Activated T-cell treated with anti-CD3 and anti-CD28 coated beads, Interleukin-2, amount 50 U/mL, for 24 hours (primary cell): ENCODE measurements at regions not wholly inside any gene's neighbourhood (a gene's known extent, or its start where the extent isn't known, plus 50 kb on each side); places are given as distances from the start of the nearest gene placed in this dataset.

Experiments
- DNase-seq: peaks from one replicate; pipeline ENCODE4 v3.0.0-alpha.2; 2020
- H3K27ac Mint-ChIP-seq: 2 replicates; pipeline ENCODE4 v1.8.0; 2020; ENCODE audit warnings: mild to moderate bottlenecking, mixed read lengths
- H3K27me3 Mint-ChIP-seq: 2 replicates; pipeline ENCODE4 v1.8.0; 2020; ENCODE audit warnings: mixed read lengths
- H3K36me3 Mint-ChIP-seq: 2 replicates; pipeline ENCODE4 v1.8.0; 2020; ENCODE audit warnings: low read depth, mixed read lengths
- H3K4me1 Mint-ChIP-seq: 2 replicates; pipeline ENCODE4 v1.8.0; 2020; ENCODE audit warnings: low read depth, mixed read lengths
- H3K4me3 Mint-ChIP-seq: 2 replicates; pipeline ENCODE4 v1.8.0; 2020; ENCODE audit warnings: mild to moderate bottlenecking, moderate library complexity, mixed read lengths
- H3K9me3 Mint-ChIP-seq: 2 replicates; pipeline ENCODE4 v1.8.0; 2020; ENCODE audit warnings: mixed read lengths

- H3K36me3 Mint-ChIP-seq, result peaks cover 12% of the 10 kb centered on the region
- peaks cover 53% of the 10 kb centered on the region for H3K4me1 Mint-ChIP-seq
- DNase-seq, result no peak
- no peaks in the 10 kb centered on the region for H3K27me3 Mint-ChIP-seq
- H3K4me3 Mint-ChIP-seq, result no peak overlapping the region
- peak overlapping the region; percentile 90 for H3K27ac Mint-ChIP-seq
- H3K9me3 Mint-ChIP-seq, result no peaks in the 10 kb centered on the region
Observed at GRCh38 chr14:65334765-65335410, 77.6 kb upstream of the FUT8 start.

GRCh38 chr14:65335411-65335947 is 77.1 kb upstream of the FUT8 start:
- Mint-ChIP-seq H3K9me3 (no peaks in the 10 kb centered on the region), H3K27ac (peak overlapping the region; percentile 90), H3K4me3 (peak overlapping the region; percentile 19), H3K27me3 (no peaks in the 10 kb centered on the region), H3K4me1 (peaks cover 56% of the 10 kb centered on the region), H3K36me3 (peaks cover 14% of the 10 kb centered on the region)
- DNase-seq, result no peak

GRCh38 chr14:65336191-65336591 is 76.3 kb upstream of the FUT8 start:
- Mint-ChIP-seq H3K4me3 (peak overlapping the region; percentile 78), H3K27me3 (no peaks in the 10 kb centered on the region), H3K36me3 (peaks cover 16% of the 10 kb centered on the region), H3K4me1 (peaks cover 56% of the 10 kb centered on the region), H3K9me3 (no peaks in the 10 kb centered on the region), H3K27ac (peak overlapping the region; percentile 94)
- peak; percentile 68 for DNase-seq

GRCh38 chr14:65339866-65340265 is 72.7 kb upstream of the FUT8 start:
- Mint-ChIP-seq H3K4me1 (peaks cover 49% of the 10 kb centered on the region), H3K36me3 (peaks cover 30% of the 10 kb centered on the region), H3K27me3 (no peaks in the 10 kb centered on the region), H3K27ac (peak overlapping the region; percentile 42), H3K9me3 (no peaks in the 10 kb centered on the region), H3K4me3 (peak overlapping the region; percentile 78)
- DNase-seq, result no peak

- H3K4me1 Mint-ChIP-seq, result peaks cover 29% of the 10 kb centered on the region
- DNase-seq, result no peak
- no peak overlapping the region for H3K4me3 Mint-ChIP-seq
- no peaks in the 10 kb centered on the region for H3K27me3 Mint-ChIP-seq
- no peak overlapping the region for H3K27ac Mint-ChIP-seq
- no peaks in the 10 kb centered on the region for H3K9me3 Mint-ChIP-seq
- peaks cover 39% of the 10 kb centered on the region for H3K36me3 Mint-ChIP-seq
Observed at GRCh38 chr14:65344011-65344410, 68.5 kb upstream of the FUT8 start.

- Mint-ChIP-seq H3K4me3 (no peak overlapping the region), H3K27me3 (no peaks in the 10 kb centered on the region), H3K4me1 (peaks cover 22% of the 10 kb centered on the region), H3K27ac (no peak overlapping the region), H3K9me3 (no peaks in the 10 kb centered on the region), H3K36me3 (peaks cover 44% of the 10 kb centered on the region)
- DNase-seq, result no peak
Observed at GRCh38 chr14:65345266-65345665, 67.3 kb upstream of the FUT8 start.

- no peaks in the 10 kb centered on the region for H3K27me3 Mint-ChIP-seq
- H3K4me1 Mint-ChIP-seq, result peaks cover 22% of the 10 kb centered on the region
- DNase-seq, result no peak
- H3K4me3 Mint-ChIP-seq, result no peak overlapping the region
- peaks cover 45% of the 10 kb centered on the region for H3K36me3 Mint-ChIP-seq
- H3K27ac Mint-ChIP-seq, result no peak overlapping the region
- no peaks in the 10 kb centered on the region for H3K9me3 Mint-ChIP-seq
Observed at GRCh38 chr14:65346474-65346873, 66.1 kb upstream of the FUT8 start.

GRCh38 chr14:65346895-65347294 is 65.6 kb upstream of the FUT8 start:
- no peaks in the 10 kb centered on the region for H3K27me3 Mint-ChIP-seq
- H3K4me1 Mint-ChIP-seq, result peaks cover 23% of the 10 kb centered on the region
- H3K9me3 Mint-ChIP-seq, result no peaks in the 10 kb centered on the region
- DNase-seq, result no peak
- H3K36me3 Mint-ChIP-seq, result peaks cover 48% of the 10 kb centered on the region
- H3K4me3 Mint-ChIP-seq, result no peak overlapping the region
- H3K27ac Mint-ChIP-seq, result no peak overlapping the region

- DNase-seq, result no peak
- Mint-ChIP-seq H3K36me3 (peaks cover 45% of the 10 kb centered on the region), H3K4me1 (peaks cover 22% of the 10 kb centered on the region), H3K9me3 (no peaks in the 10 kb centered on the region), H3K27ac (peak overlapping the region; percentile 20), H3K4me3 (no peak overlapping the region), H3K27me3 (no peaks in the 10 kb centered on the region)
Observed at GRCh38 chr14:65348137-65348536, 64.4 kb upstream of the FUT8 start.

- peaks cover 22% of the 10 kb centered on the region for H3K4me1 Mint-ChIP-seq
Observed at GRCh38 chr14:65349100-65349499, 63.4 kb upstream of the FUT8 start.

GRCh38 chr14:65351493-65352194 is 60.9 kb upstream of the FUT8 start:
- Mint-ChIP-seq H3K9me3 (no peaks in the 10 kb centered on the region), H3K4me1 (peaks cover 27% of the 10 kb centered on the region), H3K4me3 (no peak overlapping the region), H3K36me3 (peaks cover 55% of the 10 kb centered on the region), H3K27me3 (no peaks in the 10 kb centered on the region), H3K27ac (no peak overlapping the region)
- no peak for DNase-seq

More at GRCh38 chr14:65349100-65349499, 63.4 kb upstream of the FUT8 start:
- Mint-ChIP-seq H3K36me3 (peaks cover 49% of the 10 kb centered on the region), H3K9me3 (no peaks in the 10 kb centered on the region), H3K4me3 (no peak overlapping the region), H3K27ac (no peak overlapping the region), H3K27me3 (no peaks in the 10 kb centered on the region)
- no peak for DNase-seq

GRCh38 chr14:65352964-65353530 is 59.5 kb upstream of the FUT8 start:
- Mint-ChIP-seq H3K36me3 (peaks cover 51% of the 10 kb centered on the region), H3K4me1 (peaks cover 36% of the 10 kb centered on the region)
- DNase-seq, result no peak

GRCh38 chr14:65354131-65354530 is 58.4 kb upstream of the FUT8 start:
- no peaks in the 10 kb centered on the region for H3K27me3 Mint-ChIP-seq
- H3K36me3 Mint-ChIP-seq, result peaks cover 48% of the 10 kb centered on the region
- no peaks in the 10 kb centered on the region for H3K9me3 Mint-ChIP-seq
- no peak for DNase-seq
- H3K4me1 Mint-ChIP-seq, result peaks cover 42% of the 10 kb centered on the region
- H3K4me3 Mint-ChIP-seq, result no peak overlapping the region
- no peak overlapping the region for H3K27ac Mint-ChIP-seq

More at GRCh38 chr14:65352964-65353530, 59.5 kb upstream of the FUT8 start:
- peak overlapping the region; percentile 74 for H3K27ac Mint-ChIP-seq
- H3K9me3 Mint-ChIP-seq, result no peaks in the 10 kb centered on the region
- no peak overlapping the region for H3K4me3 Mint-ChIP-seq
- H3K27me3 Mint-ChIP-seq, result no peaks in the 10 kb centered on the region

- Mint-ChIP-seq H3K27me3 (no peaks in the 10 kb centered on the region), H3K27ac (no peak overlapping the region), H3K9me3 (no peaks in the 10 kb centered on the region), H3K4me3 (no peak overlapping the region), H3K36me3 (peaks cover 49% of the 10 kb centered on the region), H3K4me1 (peaks cover 48% of the 10 kb centered on the region)
- DNase-seq, result no peak
Observed at GRCh38 chr14:65354715-65355114, 57.8 kb upstream of the FUT8 start.
